ENCODE measurements at regions not wholly inside any gene's neighbourhood (a gene's known extent, or its start where the extent isn't known, plus 50 kb on each side); places are given as distances from the start of the nearest gene placed in this dataset.

DNA sequence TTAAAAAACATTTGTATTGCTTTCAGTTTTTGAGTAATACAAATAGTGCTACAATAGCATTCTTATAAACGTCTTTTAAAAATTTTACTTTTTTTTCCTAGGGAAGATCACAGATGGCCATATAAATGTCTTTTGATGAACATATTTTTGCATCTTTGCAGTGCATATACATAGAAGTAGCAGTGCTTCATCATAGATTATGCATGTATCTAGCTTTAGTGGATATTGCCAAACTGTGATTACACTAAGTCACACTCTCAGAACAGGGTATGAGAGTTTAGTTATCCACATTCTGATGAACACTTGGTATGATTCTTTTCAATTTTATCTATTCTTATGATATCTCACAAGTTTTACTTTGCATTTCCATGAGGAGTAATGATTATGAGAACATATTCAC lies 99.8 kb upstream of the ASCC3 start:
- Histone ChIP-seq H3K36me3 (no peaks in the 10 kb centered on the region), H3K4me3 (replicated peaks in 1 of 3) (no peak overlapping the region), H3K9me3 (no peaks in the 10 kb centered on the region), H3K27me3 (no peaks in the 10 kb centered on the region), H3K4me1 (no peaks in the 10 kb centered on the region), H3K27ac (no peak overlapping the region)
- DNase-seq, result no peak
- no peak for TF ChIP-seq POLR2A (IDR thresholded peaks at IDR 0.05)
- TF ChIP-seq, protein P1, sequence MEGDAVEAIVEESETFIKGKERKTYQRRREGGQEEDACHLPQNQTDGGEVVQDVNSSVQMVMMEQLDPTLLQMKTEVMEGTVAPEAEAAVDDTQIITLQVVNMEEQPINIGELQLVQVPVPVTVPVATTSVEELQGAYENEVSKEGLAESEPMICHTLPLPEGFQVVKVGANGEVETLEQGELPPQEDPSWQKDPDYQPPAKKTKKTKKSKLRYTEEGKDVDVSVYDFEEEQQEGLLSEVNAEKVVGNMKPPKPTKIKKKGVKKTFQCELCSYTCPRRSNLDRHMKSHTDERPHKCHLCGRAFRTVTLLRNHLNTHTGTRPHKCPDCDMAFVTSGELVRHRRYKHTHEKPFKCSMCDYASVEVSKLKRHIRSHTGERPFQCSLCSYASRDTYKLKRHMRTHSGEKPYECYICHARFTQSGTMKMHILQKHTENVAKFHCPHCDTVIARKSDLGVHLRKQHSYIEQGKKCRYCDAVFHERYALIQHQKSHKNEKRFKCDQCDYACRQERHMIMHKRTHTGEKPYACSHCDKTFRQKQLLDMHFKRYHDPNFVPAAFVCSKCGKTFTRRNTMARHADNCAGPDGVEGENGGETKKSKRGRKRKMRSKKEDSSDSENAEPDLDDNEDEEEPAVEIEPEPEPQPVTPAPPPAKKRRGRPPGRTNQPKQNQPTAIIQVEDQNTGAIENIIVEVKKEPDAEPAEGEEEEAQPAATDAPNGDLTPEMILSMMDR (IDR thresholded peaks at IDR 0.05), result no peak
- intact Hi-C loops (cut with DNase I), result no loop called here
- 87 to 95% methylated on average over 1 of the region's 1 CpG for WGBS, 2 donors

DNA sequence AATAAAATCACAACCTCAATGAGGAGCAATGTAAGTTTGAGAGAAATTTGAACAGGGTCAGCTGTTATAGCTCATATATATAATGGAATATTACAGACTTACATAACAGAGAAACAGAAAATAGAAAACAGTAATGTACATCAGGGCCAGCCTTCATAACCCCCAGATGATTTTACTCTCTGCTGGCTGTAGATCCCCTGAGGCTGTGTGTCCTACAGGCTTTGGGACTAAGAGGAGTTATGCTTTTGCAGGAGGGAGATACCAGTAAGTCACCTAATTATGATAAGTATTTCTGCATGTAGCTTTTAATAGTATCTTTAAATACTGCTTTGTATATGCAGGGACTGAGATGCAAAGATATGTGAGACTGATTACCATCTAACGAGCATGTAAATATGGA lies 105.8 kb upstream of the ASCC3 start:
- 87 to 90% methylated on average over 1 of the region's 1 CpG for WGBS, 2 donors
- intact Hi-C loops (cut with DNase I), result no loop called here
- Histone ChIP-seq H3K36me3 (no peaks in the 10 kb centered on the region), H3K9me3 (no peaks in the 10 kb centered on the region), H3K27me3 (no peaks in the 10 kb centered on the region), H3K4me3 (replicated peaks in 1 of 3) (no peak overlapping the region), H3K27ac (no peak overlapping the region), H3K4me1 (no peaks in the 10 kb centered on the region)
- TF ChIP-seq, protein P1 (IDR thresholded peaks at IDR 0.05), result no peak
- no peak for DNase-seq

DNA sequence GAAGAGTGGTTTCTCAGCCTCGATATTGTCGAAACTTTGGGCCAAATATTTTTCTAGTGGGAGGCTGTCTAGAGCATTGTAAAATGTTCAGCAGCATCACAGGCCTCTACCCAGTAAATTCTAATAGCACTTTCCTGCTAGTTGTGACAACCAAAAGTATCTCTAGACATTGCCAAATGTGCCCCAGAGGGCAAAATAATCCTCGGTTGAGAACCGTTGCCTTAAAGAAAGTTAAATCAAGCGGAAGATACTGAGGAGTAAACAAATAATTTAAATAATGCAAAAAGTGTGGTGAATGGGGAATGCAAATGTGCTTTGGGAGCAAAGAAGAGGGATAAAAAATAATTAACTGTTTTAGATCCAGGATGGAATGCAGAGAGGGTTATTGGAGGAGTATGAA lies 106.4 kb upstream of the ASCC3 start:
- no peaks in the 10 kb centered on the region for H3K4me1 ChIP-seq
- DNase-seq, result no peak
- H3K9me3 ChIP-seq, result no peaks in the 10 kb centered on the region
- H3K27me3 ChIP-seq, result no peaks in the 10 kb centered on the region
- WGBS, 2 donors, result 74 to 86% methylated on average over 5 of the region's 5 CpGs
- TF ChIP-seq POLR2A (IDR thresholded peaks at IDR 0.05), result no peak
- no peaks in the 10 kb centered on the region for H3K36me3 ChIP-seq
- intact Hi-C loops (cut with DNase I), result no loop called here
- H3K4me3 ChIP-seq (replicated peaks in 1 of 3), result no peak overlapping the region
- H3K27ac ChIP-seq, result no peak overlapping the region

DNA sequence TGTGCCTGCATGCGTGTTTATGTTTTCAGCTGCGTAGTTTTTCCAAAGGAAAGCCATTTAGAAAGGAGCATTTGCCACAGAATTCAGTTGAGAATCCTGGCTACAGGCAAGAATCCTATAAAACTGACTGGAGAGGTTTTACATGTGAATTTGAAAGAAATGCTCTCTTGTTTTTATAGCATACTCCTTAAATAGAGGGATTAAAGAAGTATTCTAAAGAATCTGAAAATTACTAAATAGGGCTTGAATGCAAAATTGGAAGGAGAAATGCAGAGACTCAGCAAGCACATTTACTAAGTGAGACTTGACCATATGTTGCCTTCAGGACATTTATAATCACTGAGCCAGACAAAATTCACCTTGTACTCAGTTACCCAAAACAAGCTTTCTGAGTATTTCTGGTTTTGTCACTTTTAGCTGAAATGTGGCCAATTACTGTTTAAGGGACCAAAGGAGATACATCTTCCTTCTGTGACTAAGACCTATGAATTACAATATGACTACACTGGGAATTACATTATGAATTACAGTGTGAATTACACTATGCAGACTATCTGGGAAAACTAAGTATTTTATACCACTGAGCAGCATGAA lies 107.4 kb upstream of the ASCC3 start:
- no peaks in the 10 kb centered on the region for H3K4me1 ChIP-seq
- TF ChIP-seq, protein P1 (IDR thresholded peaks at IDR 0.05), result no peak
- TF ChIP-seq POLR2A (IDR thresholded peaks at IDR 0.05), result no peak
- H3K9me3 ChIP-seq, result no peaks in the 10 kb centered on the region
- no peak for DNase-seq
- 94 to 95% methylated on average over 2 of the region's 2 CpGs for whole genome bisulfite sequencing, 2 donors
- no peak overlapping the region for H3K4me3 ChIP-seq (replicated peaks in 1 of 3)
- intact Hi-C loops (cut with DNase I), result no loop called here
- H3K27ac ChIP-seq, result no peak overlapping the region
- H3K27me3 ChIP-seq, result no peaks in the 10 kb centered on the region
- H3K36me3 ChIP-seq, result no peaks in the 10 kb centered on the region

DNA sequence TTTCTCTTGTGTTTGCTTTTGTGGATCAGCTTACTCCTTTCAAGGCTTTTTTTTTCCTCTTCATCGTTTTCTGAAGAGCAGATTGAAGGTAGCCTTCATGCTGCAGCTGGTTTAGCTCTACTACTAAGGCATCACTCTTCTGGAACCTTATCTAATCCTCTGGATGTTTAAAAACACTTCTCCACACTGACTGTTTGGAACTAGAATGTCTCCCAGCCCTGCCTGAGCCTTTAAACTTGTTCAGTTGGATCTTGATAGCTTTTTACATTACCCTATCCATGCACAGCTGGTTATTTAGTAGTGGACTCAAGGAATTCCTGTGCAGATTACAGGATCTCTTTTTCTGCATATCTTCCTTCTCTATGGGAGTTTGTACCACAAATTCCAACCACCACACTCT lies 108.9 kb upstream of the ASCC3 start:
- 11% methylated on average over 1 of the region's 1 CpG for WGBS, 2 donors
- DNase-seq, result no peak
- TF ChIP-seq POLR2A (IDR thresholded peaks at IDR 0.05), result no peak
- TF ChIP-seq, protein P1 (IDR thresholded peaks at IDR 0.05), result no peak
- Histone ChIP-seq H3K27ac (no peak overlapping the region), H3K4me1 (no peaks in the 10 kb centered on the region), H3K27me3 (no peaks in the 10 kb centered on the region), H3K9me3 (no peaks in the 10 kb centered on the region), H3K36me3 (no peaks in the 10 kb centered on the region), H3K4me3 (replicated peaks in 1 of 3) (no peak overlapping the region)
- intact Hi-C loops (cut with DNase I), result no loop called here

DNA sequence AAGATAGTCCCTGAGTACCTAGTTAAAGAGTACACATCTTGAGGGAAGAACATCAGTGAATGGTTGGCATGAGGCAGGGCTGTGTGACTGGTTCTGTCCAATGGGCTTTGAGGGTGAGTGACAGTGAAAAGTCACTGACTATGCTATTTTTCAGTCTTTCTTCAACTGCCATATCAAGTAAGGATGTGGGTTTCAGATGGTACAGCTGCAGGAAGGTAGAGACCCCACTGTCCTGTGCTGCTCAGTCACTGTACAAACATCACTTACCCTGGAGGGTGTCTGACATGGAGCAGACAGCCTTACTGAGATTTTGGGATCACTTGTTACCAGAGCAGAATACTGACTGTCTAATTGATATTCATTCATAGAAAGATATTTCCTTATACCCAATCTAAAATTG lies 115.3 kb upstream of the ASCC3 start:
- Histone ChIP-seq H3K36me3 (no peaks in the 10 kb centered on the region), H3K4me1 (no peaks in the 10 kb centered on the region), H3K27me3 (no peaks in the 10 kb centered on the region), H3K4me3 (replicated peaks in 1 of 3) (no peak overlapping the region), H3K27ac (no peak overlapping the region), H3K9me3 (no peaks in the 10 kb centered on the region)
- no peak for TF ChIP-seq POLR2A (IDR thresholded peaks at IDR 0.05)
- TF ChIP-seq, protein P1 (IDR thresholded peaks at IDR 0.05), result no peak
- DNase-seq, result no peak
- intact Hi-C loops (cut with DNase I), result no loop called here

All from thyroid gland (tissue), 4 donors.